ENCODE measurements at regions not wholly inside any gene's neighbourhood (a gene's known extent, or its start where the extent isn't known, plus 50 kb on each side); places are given as distances from the start of the nearest gene placed in this dataset.

DNA sequence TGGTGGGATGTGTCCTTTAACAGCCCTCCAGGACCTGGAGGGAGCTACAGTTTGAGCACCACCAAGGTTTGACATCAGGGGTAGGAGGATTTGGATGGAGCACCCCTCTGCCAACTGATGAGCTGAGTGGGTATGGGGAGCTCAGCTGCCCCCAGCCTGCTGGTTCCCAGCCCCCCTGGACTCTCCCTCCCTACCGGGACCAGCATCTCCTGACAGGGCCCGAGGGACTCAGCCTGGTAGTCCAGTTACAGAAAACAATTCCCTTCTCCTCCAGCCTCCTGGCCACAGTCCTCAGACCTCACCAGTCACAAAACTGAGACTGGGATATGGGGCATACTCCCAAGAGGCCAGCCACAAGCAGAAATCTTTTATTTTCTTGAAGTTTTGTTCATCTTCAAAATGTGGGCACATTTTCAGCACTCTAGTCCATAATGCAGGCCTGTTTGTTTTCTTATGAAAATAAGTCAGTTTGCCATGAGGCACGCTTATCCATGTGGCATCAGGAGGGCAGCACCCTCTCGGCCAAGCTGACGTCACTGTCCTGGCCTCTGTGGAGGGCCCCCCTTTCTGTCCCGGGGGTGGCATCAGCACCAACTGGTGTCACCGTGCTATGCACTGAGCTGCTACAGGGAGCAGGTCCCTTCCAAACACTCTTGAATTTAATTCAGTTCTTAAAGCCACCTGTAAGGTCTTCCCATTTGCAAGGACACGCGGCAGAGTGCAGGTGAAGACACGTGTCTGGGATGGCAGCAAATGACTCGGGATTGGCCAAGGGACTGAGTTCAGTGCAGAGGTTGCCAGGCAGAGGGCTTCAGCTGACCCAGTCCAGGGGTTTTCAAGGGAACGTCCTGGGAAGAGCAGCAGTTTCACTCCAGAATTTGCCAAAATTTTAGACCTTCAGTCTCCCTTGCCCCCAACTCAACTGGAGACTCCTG, 187.6 kb downstream of the GADD45G start:
- H3K9me3 ChIP-seq (ENCODE audit: control insufficient read depth, low read depth, low read length) = no peaks in the 10 kb centered on the region
- H3K4me3 ChIP-seq (ENCODE audit: low read length) = no peak overlapping the region
- no peaks in the 10 kb centered on the region for H3K36me3 ChIP-seq (ENCODE audit: control insufficient read depth, low read depth, low read length)
- no peaks in the 10 kb centered on the region for H3K27me3 ChIP-seq (ENCODE audit: control insufficient read depth, insufficient read depth, low read length)
- H3K4me1 ChIP-seq (ENCODE audit: control insufficient read depth, low read depth, low read length) = no peaks in the 10 kb centered on the region
- H3K9ac ChIP-seq (ENCODE audit: low read length) = no peak overlapping the region
- H3K27ac ChIP-seq (ENCODE audit: low read length) = no peak overlapping the region

GRCh38 chr9:89793124-89793495, 188.3 kb downstream of the GADD45G start:
- no peaks in the 10 kb centered on the region for H3K9me3 ChIP-seq (ENCODE audit: control insufficient read depth, low read depth, low read length)
- no peak overlapping the region for H3K9ac ChIP-seq (ENCODE audit: low read length)
- no peaks in the 10 kb centered on the region for H3K27me3 ChIP-seq (ENCODE audit: control insufficient read depth, insufficient read depth, low read length)
- H3K4me3 ChIP-seq (ENCODE audit: low read length) = no peak overlapping the region
- H3K4me1 ChIP-seq (ENCODE audit: control insufficient read depth, low read depth, low read length) = no peaks in the 10 kb centered on the region
- no peaks in the 10 kb centered on the region for H3K36me3 ChIP-seq (ENCODE audit: control insufficient read depth, low read depth, low read length)
- H3K27ac ChIP-seq (ENCODE audit: low read length) = no peak overlapping the region

DNA sequence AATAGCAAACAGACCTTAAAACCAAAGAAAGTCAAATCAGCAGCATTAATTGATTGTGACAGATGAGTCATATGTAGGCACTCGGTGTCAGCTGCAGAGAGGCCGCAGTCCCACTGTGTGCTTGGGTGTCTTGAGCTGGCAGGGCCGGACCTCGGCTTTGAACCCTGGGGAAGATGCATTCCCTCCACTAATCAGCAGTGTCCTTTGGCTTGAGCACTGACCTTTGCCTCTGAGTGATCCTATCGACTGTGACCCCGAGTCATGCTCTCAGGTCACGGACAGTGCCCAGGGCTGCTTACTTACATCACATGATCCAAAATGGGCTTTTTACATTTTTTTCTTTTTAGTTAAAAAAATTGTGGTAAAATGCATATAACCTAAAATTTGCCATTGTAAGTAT, 188.7 kb downstream of the GADD45G start:
- no peaks in the 10 kb centered on the region for H3K9me3 ChIP-seq (ENCODE audit: control insufficient read depth, low read depth, low read length)
- no peak overlapping the region for H3K27ac ChIP-seq (ENCODE audit: low read length)

DNA sequence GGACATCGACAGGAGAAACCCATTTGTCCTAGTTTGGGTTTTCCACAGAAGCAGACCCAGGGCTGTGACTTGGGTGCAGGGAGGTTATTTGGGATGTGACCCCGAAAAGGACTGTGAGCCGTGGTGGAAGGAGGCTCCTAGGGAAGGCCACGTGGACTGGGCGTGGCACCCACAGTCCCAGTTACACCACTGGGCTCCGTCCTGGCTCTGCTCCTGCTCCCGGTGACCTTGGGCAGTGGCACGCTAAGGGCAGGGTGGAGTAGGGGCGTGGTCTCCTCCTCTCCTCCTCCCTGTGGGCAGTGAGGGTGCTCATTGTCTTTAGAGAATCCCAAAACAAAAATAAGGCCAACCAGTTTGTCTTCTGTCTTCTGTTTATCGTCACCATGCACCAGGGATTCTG, 190.1 kb downstream of the GADD45G start:
- Histone ChIP-seq H3K27ac (ENCODE audit: low read length) (no peak overlapping the region), H3K9ac (ENCODE audit: low read length) (no peak overlapping the region), H3K4me3 (ENCODE audit: low read length) (no peak overlapping the region), H3K36me3 (ENCODE audit: control insufficient read depth, low read depth, low read length) (no peaks in the 10 kb centered on the region), H3K27me3 (ENCODE audit: control insufficient read depth, insufficient read depth, low read length) (no peaks in the 10 kb centered on the region), H3K9me3 (ENCODE audit: control insufficient read depth, low read depth, low read length) (no peaks in the 10 kb centered on the region), H3K4me1 (ENCODE audit: control insufficient read depth, low read depth, low read length) (no peaks in the 10 kb centered on the region)

More for the DNA sequence above, 188.7 kb downstream of the GADD45G start:
- H3K36me3 ChIP-seq (ENCODE audit: control insufficient read depth, low read depth, low read length) = no peaks in the 10 kb centered on the region
- no peak overlapping the region for H3K4me3 ChIP-seq (ENCODE audit: low read length)
- no peaks in the 10 kb centered on the region for H3K4me1 ChIP-seq (ENCODE audit: control insufficient read depth, low read depth, low read length)
- H3K27me3 ChIP-seq (ENCODE audit: control insufficient read depth, insufficient read depth, low read length) = no peaks in the 10 kb centered on the region
- H3K9ac ChIP-seq (ENCODE audit: low read length) = no peak overlapping the region

DNA sequence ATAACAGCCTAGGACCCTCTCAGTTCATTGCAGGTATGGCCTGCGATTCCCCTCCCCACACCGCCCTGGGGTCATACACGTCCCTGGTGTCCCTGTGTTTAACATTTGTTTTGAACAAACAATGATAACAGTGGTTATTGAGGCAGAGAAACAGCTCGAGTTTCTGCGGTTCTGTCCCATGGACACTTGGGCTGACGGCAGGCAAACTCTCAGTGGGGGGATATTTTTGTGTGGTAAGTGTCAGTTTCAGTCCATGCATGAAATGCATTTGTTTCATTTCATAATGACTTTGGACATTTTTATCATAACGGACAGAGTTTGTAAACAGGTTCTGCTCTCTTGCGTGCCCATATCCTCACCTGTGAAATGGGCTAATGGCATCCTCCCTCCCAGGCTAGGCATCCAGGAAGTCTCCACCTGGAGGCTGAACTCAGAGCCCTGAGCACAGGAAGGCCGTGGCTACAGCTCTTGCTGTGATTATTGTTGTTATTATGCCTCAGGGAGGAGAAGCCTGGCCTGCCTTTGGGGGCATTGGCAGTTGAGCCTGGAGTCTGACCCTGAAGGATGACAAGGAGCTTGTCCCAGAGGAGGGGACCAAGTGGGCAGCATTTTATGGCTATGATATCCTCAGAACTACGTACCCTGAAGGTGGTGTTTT, 190.9 kb downstream of the GADD45G start:
- no peaks in the 10 kb centered on the region for H3K36me3 ChIP-seq (ENCODE audit: control insufficient read depth, low read depth, low read length)
- H3K27ac ChIP-seq (ENCODE audit: low read length) = no peak overlapping the region
- H3K4me3 ChIP-seq (ENCODE audit: low read length) = no peak overlapping the region
- H3K4me1 ChIP-seq (ENCODE audit: control insufficient read depth, low read depth, low read length) = no peaks in the 10 kb centered on the region
- no peaks in the 10 kb centered on the region for H3K27me3 ChIP-seq (ENCODE audit: control insufficient read depth, insufficient read depth, low read length)
- H3K9me3 ChIP-seq (ENCODE audit: control insufficient read depth, low read depth, low read length) = no peaks in the 10 kb centered on the region
- H3K9ac ChIP-seq (ENCODE audit: low read length) = no peak overlapping the region

GRCh38 chr9:89796606-89797005, 191.8 kb downstream of the GADD45G start:
- H3K4me1 ChIP-seq (ENCODE audit: control insufficient read depth, low read depth, low read length) = no peaks in the 10 kb centered on the region
- H3K36me3 ChIP-seq (ENCODE audit: control insufficient read depth, low read depth, low read length) = no peaks in the 10 kb centered on the region
- no peak overlapping the region for H3K4me3 ChIP-seq (ENCODE audit: low read length)
- no peaks in the 10 kb centered on the region for H3K9me3 ChIP-seq (ENCODE audit: control insufficient read depth, low read depth, low read length)
- no peak overlapping the region for H3K9ac ChIP-seq (ENCODE audit: low read length)
- no peaks in the 10 kb centered on the region for H3K27me3 ChIP-seq (ENCODE audit: control insufficient read depth, insufficient read depth, low read length)
- no peak overlapping the region for H3K27ac ChIP-seq (ENCODE audit: low read length)

GRCh38 chr9:89797255-89797654, 192.4 kb downstream of the GADD45G start:
- H3K4me1 ChIP-seq (ENCODE audit: control insufficient read depth, low read depth, low read length) = no peaks in the 10 kb centered on the region
- no peaks in the 10 kb centered on the region for H3K36me3 ChIP-seq (ENCODE audit: control insufficient read depth, low read depth, low read length)
- no peaks in the 10 kb centered on the region for H3K27me3 ChIP-seq (ENCODE audit: control insufficient read depth, insufficient read depth, low read length)
- H3K9me3 ChIP-seq (ENCODE audit: control insufficient read depth, low read depth, low read length) = no peaks in the 10 kb centered on the region
- no peak overlapping the region for H3K9ac ChIP-seq (ENCODE audit: low read length)
- H3K4me3 ChIP-seq (ENCODE audit: low read length) = no peak overlapping the region
- H3K27ac ChIP-seq (ENCODE audit: low read length) = no peak overlapping the region

DNA sequence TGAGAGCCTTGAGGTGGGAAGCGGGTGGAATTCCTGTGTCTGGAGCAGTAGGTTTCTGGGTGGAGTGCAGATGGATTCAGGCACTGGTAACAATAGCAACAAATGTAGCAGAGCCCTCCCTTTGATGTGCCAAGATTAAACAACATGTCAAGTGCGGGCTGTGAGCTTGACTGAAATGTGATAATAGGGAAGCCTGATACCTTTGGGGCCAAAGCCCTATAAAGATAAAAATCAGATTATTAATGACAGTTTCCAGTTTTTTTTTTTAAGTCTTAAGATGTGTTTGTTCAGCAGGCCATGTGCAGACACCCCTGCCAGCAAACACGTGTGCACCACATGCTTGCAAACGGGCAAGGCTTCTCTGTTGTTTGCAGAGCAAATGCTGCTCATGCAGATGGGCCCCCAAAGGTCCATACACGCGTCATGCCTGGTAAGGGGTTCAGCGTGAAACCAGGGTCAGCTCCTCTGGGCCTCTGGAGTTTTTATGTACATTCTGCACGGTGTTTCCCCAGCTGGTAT, 193.2 kb downstream of the GADD45G start:
- H3K9ac ChIP-seq (ENCODE audit: low read length) = no peak overlapping the region
- no peaks in the 10 kb centered on the region for H3K36me3 ChIP-seq (ENCODE audit: control insufficient read depth, low read depth, low read length)
- no peaks in the 10 kb centered on the region for H3K9me3 ChIP-seq (ENCODE audit: control insufficient read depth, low read depth, low read length)
- H3K27me3 ChIP-seq (ENCODE audit: control insufficient read depth, insufficient read depth, low read length) = no peaks in the 10 kb centered on the region
- no peak overlapping the region for H3K27ac ChIP-seq (ENCODE audit: low read length)
- no peak overlapping the region for H3K4me3 ChIP-seq (ENCODE audit: low read length)
- H3K4me1 ChIP-seq (ENCODE audit: control insufficient read depth, low read depth, low read length) = no peaks in the 10 kb centered on the region

DNA sequence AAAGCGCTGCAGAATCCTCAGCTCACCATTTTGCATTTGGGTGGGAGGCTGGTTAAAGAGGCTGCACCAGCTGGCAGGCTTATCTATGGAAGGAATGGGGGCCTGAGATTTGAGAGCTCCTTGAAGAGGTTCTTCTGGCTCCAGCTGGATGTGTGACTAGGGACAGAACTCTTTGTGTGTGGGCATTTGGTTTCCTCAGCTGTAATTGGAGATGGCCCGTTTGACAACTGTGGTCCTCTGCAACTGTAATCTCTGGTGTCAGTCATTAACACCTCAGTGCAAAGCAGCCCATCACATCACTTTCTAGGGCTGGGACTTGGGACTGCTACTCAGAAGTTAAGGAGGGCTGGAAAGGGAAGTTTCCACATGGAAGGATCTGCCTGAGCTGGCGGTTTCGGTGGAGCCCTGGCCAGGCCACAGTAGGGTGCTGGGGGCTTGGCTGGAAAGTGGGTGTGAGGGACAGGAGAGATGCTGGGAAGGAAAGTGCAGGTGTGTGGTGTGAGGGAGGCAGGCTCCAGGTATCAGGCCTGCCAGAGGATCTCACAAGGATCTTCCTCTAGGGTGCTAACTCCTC, 193.8 kb downstream of the GADD45G start:
- Histone ChIP-seq H3K9me3 (ENCODE audit: control insufficient read depth, low read depth, low read length) (no peaks in the 10 kb centered on the region), H3K4me3 (ENCODE audit: low read length) (no peak overlapping the region), H3K9ac (ENCODE audit: low read length) (no peak overlapping the region), H3K4me1 (ENCODE audit: control insufficient read depth, low read depth, low read length) (no peaks in the 10 kb centered on the region), H3K27ac (ENCODE audit: low read length) (no peak overlapping the region), H3K36me3 (ENCODE audit: control insufficient read depth, low read depth, low read length) (no peaks in the 10 kb centered on the region), H3K27me3 (ENCODE audit: control insufficient read depth, insufficient read depth, low read length) (no peaks in the 10 kb centered on the region)

DNA sequence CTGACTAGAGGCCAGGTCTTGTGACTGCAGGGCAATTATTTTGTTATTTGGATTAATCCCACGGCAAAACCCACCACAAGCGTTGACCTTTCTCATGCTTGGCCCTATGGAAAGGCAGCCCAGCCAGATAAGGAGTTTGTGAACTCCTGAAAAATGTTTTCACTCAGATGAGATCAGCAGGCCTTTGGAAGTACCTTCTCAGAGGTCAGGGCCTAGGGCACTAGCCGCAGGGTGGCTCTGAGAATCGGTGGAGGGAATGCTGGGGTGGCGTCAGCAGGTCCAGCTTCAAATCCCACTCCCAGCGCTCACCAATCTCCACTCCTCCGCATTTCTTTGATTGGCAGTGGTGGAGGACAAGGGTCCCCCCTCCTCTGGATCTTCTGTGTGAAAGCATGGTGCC, 194.4 kb downstream of the GADD45G start:
- Histone ChIP-seq H3K27me3 (ENCODE audit: control insufficient read depth, insufficient read depth, low read length) (no peaks in the 10 kb centered on the region), H3K9me3 (ENCODE audit: control insufficient read depth, low read depth, low read length) (no peaks in the 10 kb centered on the region), H3K4me3 (ENCODE audit: low read length) (no peak overlapping the region), H3K9ac (ENCODE audit: low read length) (no peak overlapping the region), H3K36me3 (ENCODE audit: control insufficient read depth, low read depth, low read length) (no peaks in the 10 kb centered on the region), H3K27ac (ENCODE audit: low read length) (no peak overlapping the region), H3K4me1 (ENCODE audit: control insufficient read depth, low read depth, low read length) (peaks cover under 1% of the 10 kb centered on the region)

DNA sequence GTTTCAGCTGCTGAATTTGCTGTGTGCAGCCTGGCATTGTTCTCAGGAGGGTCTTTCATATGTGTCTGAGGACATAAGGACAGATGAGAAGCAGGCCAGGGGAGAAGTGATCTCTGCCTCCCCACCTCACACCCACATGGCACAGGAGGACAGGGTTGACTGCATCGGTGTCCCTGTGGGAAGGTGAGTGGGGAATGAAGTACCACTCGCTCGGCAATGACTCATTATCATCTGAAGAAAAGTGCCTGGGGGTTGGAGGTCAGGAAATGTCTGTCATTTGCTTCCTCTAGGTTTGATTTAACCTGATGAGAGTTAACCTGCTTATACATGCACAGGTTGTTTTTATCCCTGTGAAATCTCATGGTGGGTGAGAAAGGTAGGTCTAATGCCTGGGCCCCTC, 195.0 kb downstream of the GADD45G start:
- H3K9ac ChIP-seq (ENCODE audit: low read length) = no peak overlapping the region
- no peaks in the 10 kb centered on the region for H3K9me3 ChIP-seq (ENCODE audit: control insufficient read depth, low read depth, low read length)
- H3K4me3 ChIP-seq (ENCODE audit: low read length) = no peak overlapping the region
- peaks cover 6% of the 10 kb centered on the region for H3K4me1 ChIP-seq (ENCODE audit: control insufficient read depth, low read depth, low read length)
- no peak overlapping the region for H3K27ac ChIP-seq (ENCODE audit: low read length)
- no peaks in the 10 kb centered on the region for H3K27me3 ChIP-seq (ENCODE audit: control insufficient read depth, insufficient read depth, low read length)
- no peaks in the 10 kb centered on the region for H3K36me3 ChIP-seq (ENCODE audit: control insufficient read depth, low read depth, low read length)
